ENCODE measurements at regions not wholly inside any gene's neighbourhood (a gene's known extent, or its start where the extent isn't known, plus 50 kb on each side); places are given as distances from the start of the nearest gene placed in this dataset.

GRCh38 chrX:137263374-137263773, 229.6 kb upstream of the GPR101 start:
- no peak for TF ChIP-seq CTCF (IDR thresholded peaks at IDR 0.05; ENCODE audit: low read depth, low read length)
- TF ChIP-seq POLR2A (IDR thresholded peaks at IDR 0.05; ENCODE audit: extremely low read depth, insufficient read length): no peak

All from NB4 (cell line).